Keratinocyte (primary cell): ENCODE measurements at regions not wholly inside any gene's neighbourhood (a gene's known extent, or its start where the extent isn't known, plus 50 kb on each side); places are given as distances from the start of the nearest gene placed in this dataset.

Experiments used
- CTCF ChIP-seq, 3 experiments: IDR thresholded peaks in 1 of 3; conservative IDR thresholded peaks in 1 of 3; optimal IDR thresholded peaks in 1 of 3; 2 replicates in 2 of 3; 3 replicates in 1 of 3; pipeline versions ENCODE3 to v1.5.1; 2011; ENCODE audit warnings: low read length in 3 of 3, mild to moderate bottlenecking in 3 of 3, moderate library complexity in 2 of 3, control low read depth in 1 of 3, inconsistent platforms in 1 of 3; ENCODE audit not compliant: insufficient read depth in 2 of 3; ENCODE audit errors: extremely low read depth in 1 of 3
- EZH2 ChIP-seq: IDR thresholded peaks from one replicate; pipeline ENCODE4 v1.6.1; 2012; ENCODE audit warnings: inconsistent platforms, mild to moderate bottlenecking, low read length, moderate library complexity

- TF ChIP-seq EZH2: no peak
- TF ChIP-seq CTCF (optimal IDR thresholded peaks at IDR 0.05 in 1 of 3, IDR thresholded peaks at IDR 0.05 in 1 of 3, conservative IDR thresholded peaks at IDR 0.05 in 1 of 3; ENCODE audit: extremely low read depth in 1 of 3, insufficient read depth in 2 of 3, low read length in 3 of 3): no peak
These were observed 206.4 kb upstream of the NFE2L3 start for GRCh38 chr7:25945608-25946007.
